Activated naive CD4-positive, alpha-beta T cell treated with anti-CD3 and anti-CD28 coated beads, Interleukin-2, amount 50 U/mL, for 72 hours (primary cell): ENCODE measurements at regions not wholly inside any gene's neighbourhood (a gene's known extent, or its start where the extent isn't known, plus 50 kb on each side); places are given as distances from the start of the nearest gene placed in this dataset.

ENCODE experiments used
- ATAC-seq, 2 donors: fragments of 150-1000 bp; cut with Tn5 transposase; 2 replicates each; pipeline ENCODE4 v1.10.0; 2021; ENCODE audit warnings: mild to moderate bottlenecking in 2 of 2, moderate library complexity in 2 of 2
- DNase-seq, 2 donors: peaks; one replicate each; pipeline ENCODE4 v3.0.0; 2021 to 2022; ENCODE audit warnings: low spot score in 2 of 2
- H3K27ac Mint-ChIP-seq, 2 donors: one replicate each; pipeline ENCODE4 v1.8.0; 2022; ENCODE audit warnings: mild to moderate bottlenecking in 2 of 2, mixed read lengths in 2 of 2
- H3K36me3 Mint-ChIP-seq, 2 donors: one replicate each; pipeline ENCODE4 v1.8.0; 2022; ENCODE audit warnings: mixed read lengths in 2 of 2
- H3K9me3 Mint-ChIP-seq, 2 donors: one replicate each; pipeline ENCODE4 v1.8.0; 2022; ENCODE audit warnings: mixed read lengths in 2 of 2

DNA sequence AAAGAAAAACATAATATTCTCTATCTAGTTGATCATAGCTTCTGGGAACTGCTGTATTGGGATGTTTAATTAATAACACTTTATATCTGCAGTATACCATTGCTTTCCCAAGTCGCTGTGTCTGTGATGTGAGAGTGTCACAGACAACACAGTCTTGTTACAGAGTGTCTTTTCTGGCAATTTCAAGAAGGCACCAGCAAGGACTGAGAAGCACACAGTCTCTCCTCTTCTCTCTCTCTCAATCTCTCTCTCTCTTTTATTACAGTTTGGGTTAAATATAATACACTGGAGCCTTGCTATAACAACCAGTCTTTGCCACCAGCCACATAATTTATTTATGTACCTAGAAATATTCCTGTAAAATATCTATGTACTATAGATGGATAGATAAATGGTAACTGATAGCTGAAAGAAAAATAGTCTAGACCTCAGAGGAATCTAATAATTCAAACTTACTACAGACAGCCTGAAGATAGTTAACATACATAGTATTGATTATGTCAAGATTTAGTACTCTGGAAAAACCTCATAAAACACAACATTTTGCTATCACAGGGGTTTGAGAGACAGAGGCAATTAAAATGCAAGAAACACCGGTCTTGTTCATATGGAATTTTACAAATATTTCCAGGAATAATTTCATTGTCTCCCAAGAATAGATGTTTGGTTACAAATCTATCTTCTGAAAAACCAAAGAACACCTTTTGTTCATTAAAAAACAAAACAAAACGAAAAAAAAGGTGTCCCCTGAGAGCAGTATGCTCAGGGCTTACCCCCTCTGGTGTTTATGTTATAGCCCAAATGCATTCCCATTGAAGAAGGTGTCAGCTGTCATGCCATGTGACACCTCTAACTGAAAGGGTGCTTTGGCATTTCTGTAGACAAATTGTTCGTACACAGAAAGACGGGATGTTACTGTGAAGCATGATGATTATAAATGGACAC lies 507.8 kb downstream of the TBC1D4 start:
- Mint-ChIP-seq H3K27ac (no peak overlapping the region), H3K9me3 (no peaks in the 10 kb centered on the region), H3K36me3 (no peaks in the 10 kb centered on the region)
- DNase-seq: no peak
- ATAC-seq: no peak

GRCh38 chr13:74969419-74969818 lies 512.5 kb downstream of the TBC1D4 start:
- Mint-ChIP-seq H3K9me3 (no peaks in the 10 kb centered on the region), H3K36me3 (no peaks in the 10 kb centered on the region), H3K27ac (no peak overlapping the region)
- DNase-seq (no peak), ATAC-seq (no peak)

GRCh38 chr13:74966814-74967424 lies 515.0 kb downstream of the TBC1D4 start:
- ATAC-seq (no peak), DNase-seq (no peak)
- peaks cover 0 to 9% of the 10 kb centered on the region in 2 donors for H3K9me3 Mint-ChIP-seq
- H3K27ac Mint-ChIP-seq: no peak overlapping the region
- H3K36me3 Mint-ChIP-seq: peaks cover 0 to 5% of the 10 kb centered on the region in 2 donors

DNA sequence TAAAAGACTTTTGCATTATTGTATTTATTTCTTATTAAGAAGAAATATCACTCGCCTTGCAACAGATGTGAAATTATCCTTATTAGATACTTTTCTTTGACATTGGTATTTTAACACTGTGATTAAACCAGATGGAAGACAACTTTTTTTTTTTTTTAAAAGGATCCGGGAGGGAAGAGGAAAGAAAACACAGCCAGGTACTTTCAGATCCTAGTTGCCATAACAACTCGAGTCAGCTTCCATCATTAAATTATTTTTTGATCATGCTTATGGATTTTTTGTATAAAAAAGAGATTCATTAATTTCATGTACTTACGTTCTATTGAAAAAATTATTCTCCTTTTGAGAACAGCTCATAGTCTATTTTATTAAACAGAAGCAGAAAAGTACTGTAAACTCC lies 515.7 kb downstream of the TBC1D4 start:
- DNase-seq (no peak), ATAC-seq (no peak)
- Mint-ChIP-seq H3K36me3 (peaks cover 0 to 6% of the 10 kb centered on the region in 2 donors), H3K9me3 (peaks cover 0 to 10% of the 10 kb centered on the region in 2 donors), H3K27ac (no peak overlapping the region)

DNA sequence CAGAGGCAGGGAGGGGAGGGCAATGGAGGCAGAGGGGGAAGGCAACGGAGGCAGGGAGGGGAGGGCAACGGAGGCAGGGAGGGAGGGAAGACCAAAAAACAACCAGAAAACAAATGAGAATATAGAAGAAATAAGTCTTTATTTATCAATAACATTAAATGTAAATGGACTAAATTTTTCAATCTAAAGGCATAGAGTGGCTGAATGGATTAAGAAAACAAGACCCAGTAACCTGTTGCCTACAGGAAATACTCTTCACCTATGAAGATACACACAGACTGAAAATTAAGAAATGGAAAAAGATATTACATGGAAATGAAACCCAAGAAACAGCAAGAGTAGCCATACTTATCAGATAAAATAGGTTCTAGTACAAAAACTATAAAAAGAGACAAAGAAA lies 536.3 kb downstream of the TBC1D4 start:
- no peak overlapping the region for H3K27ac Mint-ChIP-seq
- ATAC-seq: no peak
- H3K9me3 Mint-ChIP-seq: peaks cover 21 to 25% of the 10 kb centered on the region in 2 donors
- DNase-seq: no peak
- H3K36me3 Mint-ChIP-seq: peaks cover 0 to 8% of the 10 kb centered on the region in 2 donors

- Mint-ChIP-seq H3K36me3 (peaks cover 0 to 4% of the 10 kb centered on the region in 2 donors), H3K27ac (no peak overlapping the region), H3K9me3 (peaks cover 0 to 3% of the 10 kb centered on the region in 2 donors)
- ATAC-seq: no peak
- no peak for DNase-seq
Observed at GRCh38 chr13:74931698-74932433, 550.1 kb downstream of the TBC1D4 start.

GRCh38 chr13:74930402-74931165 lies 551.4 kb downstream of the TBC1D4 start:
- ATAC-seq (peak in 1 of 2 donors; percentile 38), DNase-seq (no peak)
- Mint-ChIP-seq H3K9me3 (peaks cover 0 to 3% of the 10 kb centered on the region in 2 donors), H3K36me3 (peaks cover 0 to 4% of the 10 kb centered on the region in 2 donors), H3K27ac (no peak overlapping the region)

GRCh38 chr13:74929436-74929835 lies 552.5 kb downstream of the TBC1D4 start:
- H3K9me3 Mint-ChIP-seq: peaks cover 0 to 3% of the 10 kb centered on the region in 2 donors
- no peak for DNase-seq
- H3K27ac Mint-ChIP-seq: no peak overlapping the region
- peaks cover 0 to 4% of the 10 kb centered on the region in 2 donors for H3K36me3 Mint-ChIP-seq
- ATAC-seq: no peak

GRCh38 chr13:74927823-74928222 lies 554.1 kb downstream of the TBC1D4 start:
- ATAC-seq (no peak), DNase-seq (no peak)
- Mint-ChIP-seq H3K36me3 (no peaks in the 10 kb centered on the region), H3K9me3 (peaks cover 0 to 6% of the 10 kb centered on the region in 2 donors), H3K27ac (no peak overlapping the region)

- H3K9me3 Mint-ChIP-seq: peaks cover 0 to 7% of the 10 kb centered on the region in 2 donors
- no peak for DNase-seq
Observed at GRCh38 chr13:74922963-74923362, 559.0 kb downstream of the TBC1D4 start.

DNA sequence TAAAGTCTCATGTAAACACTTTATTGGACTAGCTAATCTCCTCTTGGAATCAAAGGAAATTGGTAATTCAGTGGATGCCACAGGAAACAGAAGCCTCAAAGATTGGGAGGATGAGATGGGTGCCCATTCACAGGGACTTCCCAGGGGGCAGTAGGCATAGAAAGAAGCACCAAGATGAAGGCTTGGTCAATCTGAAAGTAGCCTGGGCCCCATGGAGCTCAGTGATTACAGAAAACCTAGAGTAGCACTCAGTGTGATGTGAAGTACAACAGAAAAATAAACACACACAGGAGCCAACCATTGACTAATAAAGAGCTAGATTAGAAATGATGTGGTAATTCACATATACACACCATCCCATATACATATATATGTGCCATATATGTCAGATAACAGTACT lies 560.6 kb downstream of the TBC1D4 start:
- DNase-seq (no peak), ATAC-seq (no peak)
- Mint-ChIP-seq H3K9me3 (peaks cover 0 to 7% of the 10 kb centered on the region in 2 donors), H3K27ac (no peak overlapping the region), H3K36me3 (no peaks in the 10 kb centered on the region)

More at GRCh38 chr13:74922963-74923362, 559.0 kb downstream of the TBC1D4 start:
- no peak for ATAC-seq
- no peak overlapping the region for H3K27ac Mint-ChIP-seq
- no peaks in the 10 kb centered on the region for H3K36me3 Mint-ChIP-seq

DNA sequence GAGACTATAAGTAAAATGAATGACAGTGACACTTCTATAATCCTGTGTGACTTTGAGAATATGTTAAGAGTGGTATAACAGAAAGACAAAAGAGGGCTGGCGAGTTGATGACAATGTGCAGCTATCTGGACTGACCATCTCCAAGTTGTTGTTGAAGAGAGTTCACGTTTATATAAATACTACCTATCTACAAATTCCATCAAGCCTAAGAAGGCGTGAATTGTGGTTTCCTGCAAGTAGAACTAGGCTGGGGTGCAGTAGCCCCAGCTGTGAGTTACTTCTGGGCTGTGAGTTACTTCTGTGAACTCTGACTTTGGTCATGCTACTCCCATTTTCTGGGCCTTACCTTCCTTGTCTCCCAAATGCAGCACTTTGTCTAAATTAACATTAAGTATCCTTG lies 561.0 kb downstream of the TBC1D4 start:
- peaks cover 0 to 7% of the 10 kb centered on the region in 2 donors for H3K9me3 Mint-ChIP-seq
- no peak for ATAC-seq

DNA sequence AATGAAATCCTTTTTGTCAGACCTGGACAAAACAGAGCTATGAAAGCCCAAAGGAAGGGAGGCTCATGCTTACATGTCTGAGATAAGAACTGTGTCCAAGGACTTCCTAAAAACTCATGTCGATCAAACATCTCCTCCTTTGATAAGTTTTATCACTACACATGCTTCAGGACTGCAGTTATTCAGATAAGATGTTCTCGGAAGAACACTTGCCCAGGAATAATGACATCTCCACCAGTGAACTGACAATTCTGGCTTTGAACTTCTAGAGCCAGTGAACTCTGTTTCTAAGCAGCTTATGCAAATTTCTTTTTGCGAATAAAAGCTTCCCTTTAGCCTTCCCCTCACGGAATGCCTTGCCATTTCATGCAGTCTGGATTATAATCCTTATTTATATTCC lies 561.6 kb downstream of the TBC1D4 start:
- DNase-seq (no peak), ATAC-seq (no peak)
- Mint-ChIP-seq H3K36me3 (no peaks in the 10 kb centered on the region), H3K9me3 (peaks cover 0 to 7% of the 10 kb centered on the region in 2 donors), H3K27ac (no peak overlapping the region)

More for the DNA sequence above, 561.0 kb downstream of the TBC1D4 start:
- DNase-seq: no peak
- H3K36me3 Mint-ChIP-seq: no peaks in the 10 kb centered on the region
- H3K27ac Mint-ChIP-seq: no peak overlapping the region

DNA sequence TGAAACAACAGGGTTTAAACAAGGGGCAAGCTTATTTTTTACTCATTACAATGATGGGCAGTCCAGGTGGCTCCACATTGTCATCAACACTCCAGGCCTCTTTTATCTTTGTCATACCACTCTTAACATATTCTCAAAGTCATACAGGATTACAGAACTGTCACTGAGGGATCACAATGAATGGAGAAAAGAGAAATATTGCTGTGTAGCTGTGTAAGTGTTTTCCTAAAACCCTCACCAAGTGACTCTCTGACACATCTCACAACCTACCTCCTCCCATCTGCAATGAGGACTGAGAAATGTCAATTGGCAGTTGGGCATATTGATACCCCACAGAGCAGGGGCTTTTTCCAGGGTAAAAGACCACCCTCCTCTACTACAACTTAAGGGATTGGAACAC lies 562.1 kb downstream of the TBC1D4 start:
- ATAC-seq (peak in 1 of 2 donors; percentile 62), DNase-seq (no peak)
- Mint-ChIP-seq H3K27ac (no peak overlapping the region), H3K36me3 (no peaks in the 10 kb centered on the region), H3K9me3 (peaks cover 0 to 7% of the 10 kb centered on the region in 2 donors)

DNA sequence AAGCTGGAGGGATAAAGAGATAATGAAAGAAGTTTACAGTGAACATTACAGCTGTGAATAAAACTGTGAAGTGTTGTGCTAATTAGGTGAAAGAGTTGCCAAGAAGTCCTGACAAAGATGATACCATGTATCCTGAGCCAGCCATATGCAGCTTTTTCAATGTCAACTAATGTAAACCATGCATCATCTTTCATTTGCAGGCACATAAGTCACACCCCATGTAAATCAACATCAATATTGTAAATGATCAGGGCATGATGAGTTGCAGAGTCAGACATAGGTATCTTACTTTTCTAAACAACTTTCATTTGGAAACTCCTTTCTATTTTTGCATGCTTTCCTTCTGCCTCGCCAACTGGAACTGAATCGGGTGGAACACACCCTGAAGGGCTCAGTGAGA lies 569.1 kb downstream of the TBC1D4 start:
- Mint-ChIP-seq H3K27ac (no peak overlapping the region), H3K36me3 (no peaks in the 10 kb centered on the region), H3K9me3 (no peaks in the 10 kb centered on the region)
- ATAC-seq (no peak), DNase-seq (no peak)

DNA sequence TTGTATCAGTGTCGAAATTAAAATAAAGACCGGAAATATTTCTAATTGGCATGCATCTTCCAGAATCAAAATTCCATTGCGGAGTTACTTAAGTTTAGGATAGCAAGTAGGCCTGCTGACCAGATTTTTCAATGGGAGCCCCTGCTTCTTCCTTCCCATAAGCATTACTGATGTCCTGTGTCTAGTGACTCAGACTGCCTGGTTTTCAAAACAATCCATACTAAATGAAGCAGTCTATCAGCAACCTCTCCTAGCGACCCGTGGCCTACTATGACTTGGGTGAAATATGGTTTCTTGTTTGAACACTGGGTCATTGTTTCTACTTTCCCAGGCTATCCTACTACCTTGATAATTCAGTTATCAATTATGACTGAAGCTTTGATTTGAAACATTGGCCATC lies 571.6 kb downstream of the TBC1D4 start:
- ATAC-seq (no peak), DNase-seq (no peak)
- Mint-ChIP-seq H3K36me3 (no peaks in the 10 kb centered on the region), H3K9me3 (no peaks in the 10 kb centered on the region), H3K27ac (no peak overlapping the region)
